GM19328 (cell line): ENCODE measurements at regions not wholly inside any gene's neighbourhood (a gene's known extent, or its start where the extent isn't known, plus 50 kb on each side); places are given as distances from the start of the nearest gene placed in this dataset.
A peak's percentile ranks its signal among the peaks of the same experiment; 100 is the strongest.

Experiments used
- ATAC-seq: cut with Tn5 transposase; IDR thresholded peaks from one replicate; pipeline ENCODE4 v1.9.1; 2021; ENCODE audit warnings: mild to moderate bottlenecking, moderate library complexity; ENCODE audit not compliant: unreplicated experiment

DNA sequence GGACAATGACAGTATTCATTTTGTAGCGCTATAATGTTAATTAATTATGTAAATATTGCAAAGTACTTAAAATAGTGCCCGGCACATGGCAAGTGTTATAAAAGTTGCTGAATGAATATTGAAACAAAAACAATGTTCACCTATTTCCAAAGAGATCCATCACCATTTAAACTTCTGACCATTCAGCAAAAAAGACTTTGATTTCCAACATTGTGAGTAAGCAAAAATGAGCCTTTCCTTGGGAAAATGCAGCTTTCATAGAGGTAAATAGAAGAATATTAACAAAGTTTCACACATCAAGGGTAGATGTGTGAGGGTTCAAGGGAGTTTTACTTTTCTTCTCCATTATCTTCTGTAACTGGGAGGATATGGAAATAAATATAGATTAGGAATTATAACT, 1089.4 kb upstream of the C9orf72 start:
- ATAC-seq: no peak

DNA sequence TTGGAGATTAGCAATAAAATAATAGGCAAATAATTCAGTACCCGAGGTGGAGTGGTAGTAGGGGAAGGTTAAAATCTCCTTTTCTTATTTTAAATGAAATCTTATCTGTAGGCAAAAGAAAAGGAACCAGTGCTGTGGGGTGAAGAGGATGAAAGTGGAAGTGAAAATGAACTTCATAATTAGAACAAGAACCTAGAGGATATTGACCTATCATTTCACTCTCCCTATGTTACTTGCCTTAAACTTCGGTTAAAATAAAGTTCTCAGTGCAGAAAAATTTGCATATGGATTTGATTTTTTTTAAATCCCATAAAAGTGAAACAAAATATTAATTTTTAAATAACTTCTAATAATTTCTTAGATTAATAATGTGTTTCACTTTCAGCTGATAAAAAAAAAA, 1094.9 kb upstream of the C9orf72 start:
- ATAC-seq: peak; percentile 60

DNA sequence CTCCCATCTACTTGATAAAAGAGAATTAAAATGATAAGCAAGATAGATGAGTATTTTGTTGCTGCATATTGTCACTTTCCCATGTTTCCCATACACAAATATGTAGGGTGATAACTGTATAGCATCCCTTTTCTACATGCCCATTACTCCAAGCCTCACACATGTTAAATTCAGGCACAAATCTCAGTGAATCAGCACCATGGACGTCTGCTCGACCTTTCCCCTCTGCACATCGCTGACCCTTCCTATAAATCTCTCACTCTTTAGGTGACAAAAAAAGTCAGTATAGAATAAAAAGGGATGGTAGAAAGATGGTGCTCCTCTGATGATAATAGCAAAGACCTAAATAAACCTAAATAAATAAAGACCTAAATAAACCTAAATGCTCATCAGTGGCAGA, 1097.7 kb upstream of the C9orf72 start:
- no peak for ATAC-seq

DNA sequence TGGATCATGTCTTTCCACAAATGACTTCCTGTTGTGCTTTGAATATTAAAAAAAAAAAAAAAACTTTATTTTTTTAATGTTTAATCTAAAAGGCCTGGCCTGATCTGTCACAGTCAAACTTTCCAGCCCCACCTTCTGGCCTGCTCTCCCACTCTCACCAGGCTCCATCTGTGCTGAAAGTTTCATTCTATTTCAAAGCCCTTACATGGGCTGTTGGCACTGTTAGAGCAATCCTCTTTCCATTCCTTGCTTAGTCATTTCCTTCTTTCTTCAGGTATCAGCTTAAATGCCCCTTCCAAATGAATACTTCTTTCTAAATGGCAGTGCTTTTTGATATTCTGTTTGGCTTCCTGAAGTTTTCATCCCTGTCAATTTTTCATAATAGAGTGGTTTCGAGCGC, 1104.8 kb upstream of the C9orf72 start:
- ATAC-seq: no peak

DNA sequence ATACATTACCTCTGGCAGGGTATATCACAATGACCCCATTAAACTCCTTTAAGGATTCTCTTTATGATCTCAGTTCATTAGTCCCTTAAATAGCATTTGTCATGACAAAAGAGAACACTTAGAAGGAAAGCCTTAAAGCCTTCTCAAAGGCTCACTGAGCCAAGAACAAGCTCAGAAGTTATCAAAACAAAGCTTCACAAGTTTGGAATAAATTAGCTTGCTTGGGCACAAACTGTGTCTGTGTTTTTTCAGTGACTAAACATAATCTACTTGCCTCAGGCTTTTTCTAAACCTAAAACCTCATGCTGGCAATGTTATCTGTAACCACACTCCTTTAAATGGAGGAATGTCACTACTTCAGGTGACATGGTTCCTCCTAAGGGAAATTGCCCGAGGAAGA, 1114.9 kb upstream of the C9orf72 start:
- ATAC-seq: no peak

DNA sequence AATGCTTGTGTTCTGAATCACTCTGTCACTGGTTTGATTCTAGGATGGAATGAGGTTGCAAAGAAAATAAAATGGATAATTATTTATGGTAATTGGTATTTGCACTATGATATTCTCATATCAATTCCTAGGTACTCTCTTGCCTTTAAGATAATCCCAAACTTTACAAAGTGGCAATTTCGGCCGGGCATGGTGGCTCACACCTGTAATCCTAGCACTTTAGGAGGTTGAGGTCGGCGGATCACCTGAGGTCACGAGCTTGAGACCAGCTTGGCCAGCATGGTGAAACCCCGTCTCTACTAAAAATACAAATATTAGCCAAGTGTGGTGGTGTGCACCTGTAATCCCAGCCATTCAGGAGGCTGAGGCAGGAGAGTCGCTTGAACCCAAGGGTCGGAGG, 1118.7 kb upstream of the C9orf72 start:
- ATAC-seq: no peak

DNA sequence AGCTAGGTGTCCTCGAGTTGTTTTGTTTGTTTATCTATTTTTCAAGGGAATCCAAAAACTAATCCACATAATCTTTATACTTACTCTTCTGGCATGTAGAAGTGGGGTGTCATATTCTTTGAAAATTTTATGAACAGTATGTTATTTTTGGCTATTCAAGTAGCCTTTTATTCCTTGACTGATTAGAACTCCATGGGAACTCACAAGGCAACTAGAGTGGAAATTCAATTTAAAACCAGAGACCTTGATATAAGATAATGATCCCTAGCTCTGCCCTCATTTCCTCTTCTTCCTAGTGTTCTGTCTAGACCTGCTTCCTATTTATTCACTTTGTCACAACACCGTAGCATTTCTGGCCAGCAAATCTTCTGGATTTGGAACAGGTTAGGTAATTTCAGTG, 1123.7 kb upstream of the C9orf72 start:
- no peak for ATAC-seq

DNA sequence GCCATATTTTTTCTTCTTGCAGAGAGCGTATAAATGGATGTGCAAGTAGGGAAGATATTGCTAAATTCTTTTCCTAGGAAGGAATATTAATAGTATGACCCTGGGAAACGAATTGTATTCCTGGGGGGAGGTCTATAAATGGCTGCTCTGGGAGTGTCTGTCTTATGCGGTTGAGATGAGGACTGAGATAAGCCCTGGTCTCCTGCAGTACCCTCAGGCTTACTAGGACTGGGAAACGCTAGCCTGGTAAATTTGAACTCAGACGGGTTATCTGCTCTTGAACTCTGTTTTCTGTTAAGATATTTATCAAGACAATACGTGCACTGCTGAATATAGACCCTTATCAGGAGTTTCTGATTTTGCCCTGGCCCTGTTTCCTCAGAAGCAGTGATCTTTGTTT, 1126.4 kb upstream of the C9orf72 start:
- ATAC-seq: no peak

DNA sequence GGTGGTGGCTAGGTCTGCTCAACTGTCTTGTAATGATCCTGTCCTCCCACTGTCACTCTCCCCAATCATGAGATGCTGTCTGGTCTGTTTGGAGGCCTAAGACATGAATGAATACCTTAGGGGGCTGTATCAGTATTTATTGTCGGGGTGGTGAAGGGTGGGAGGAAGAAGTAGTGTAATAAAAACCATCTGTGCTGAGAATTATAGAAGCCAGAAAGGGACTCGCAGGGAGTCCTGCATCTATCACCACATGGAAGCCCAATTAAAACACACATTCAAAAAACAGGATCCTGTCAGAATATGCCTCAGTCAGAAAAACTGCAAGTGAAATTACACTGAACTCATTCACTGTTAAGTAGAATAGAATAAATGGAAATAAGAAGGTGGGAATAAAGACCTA, 1134.3 kb upstream of the C9orf72 start:
- ATAC-seq: no peak

DNA sequence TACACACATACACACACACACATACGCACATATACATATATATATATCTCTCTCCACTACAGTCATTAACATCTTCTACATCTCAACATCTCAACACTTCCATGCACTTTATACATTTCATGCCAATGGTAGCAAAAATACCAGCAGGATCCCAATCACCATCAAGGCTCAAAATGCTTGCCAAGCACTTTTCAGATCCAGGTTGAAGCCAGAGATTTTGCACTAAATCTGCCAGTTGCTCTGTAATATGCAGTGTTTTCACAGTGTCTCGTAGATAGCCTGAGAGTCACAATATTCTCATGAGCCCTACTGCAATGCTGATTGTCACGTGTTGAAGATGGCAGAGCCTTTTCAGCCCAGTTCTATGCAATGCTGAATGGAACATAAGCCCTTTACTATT, 1140.9 kb upstream of the C9orf72 start:
- no peak for ATAC-seq

DNA sequence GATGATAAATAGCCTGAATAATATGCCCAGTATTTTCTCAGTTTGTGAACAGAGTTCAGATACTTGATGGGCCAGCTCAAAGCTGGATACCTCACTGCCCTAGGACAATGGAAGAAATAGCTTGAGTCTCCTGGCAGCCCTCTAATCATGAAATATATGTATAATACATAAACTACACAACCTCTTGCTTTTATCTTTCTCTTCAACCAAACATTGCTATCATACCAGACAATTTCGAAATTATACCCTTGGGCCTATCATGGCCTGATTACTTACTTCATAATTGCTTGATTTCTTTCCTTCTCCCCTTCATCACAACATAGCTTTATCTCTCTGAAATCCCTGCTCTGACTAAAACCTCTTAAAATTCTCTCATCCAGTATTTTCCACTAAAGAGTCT, 1144.9 kb upstream of the C9orf72 start:
- ATAC-seq: no peak

DNA sequence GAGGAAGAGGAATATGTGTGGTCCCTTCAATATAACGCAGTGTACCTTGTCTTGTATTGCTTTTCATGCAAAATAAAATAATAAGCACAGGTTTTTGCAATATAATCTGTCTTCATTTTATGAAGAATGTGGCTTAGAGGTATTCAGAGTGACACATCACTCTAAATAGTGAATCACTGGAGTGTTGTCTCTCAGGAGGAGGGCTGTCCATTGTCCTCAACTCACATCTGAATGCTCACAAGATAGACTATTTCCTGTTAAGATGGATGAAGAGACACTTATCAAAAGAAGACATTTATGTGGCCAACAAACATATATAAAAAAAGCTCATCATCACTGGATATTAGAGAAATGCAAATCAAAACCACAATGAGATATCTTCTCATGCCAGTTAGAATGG, 1147.5 kb upstream of the C9orf72 start:
- ATAC-seq: no peak

DNA sequence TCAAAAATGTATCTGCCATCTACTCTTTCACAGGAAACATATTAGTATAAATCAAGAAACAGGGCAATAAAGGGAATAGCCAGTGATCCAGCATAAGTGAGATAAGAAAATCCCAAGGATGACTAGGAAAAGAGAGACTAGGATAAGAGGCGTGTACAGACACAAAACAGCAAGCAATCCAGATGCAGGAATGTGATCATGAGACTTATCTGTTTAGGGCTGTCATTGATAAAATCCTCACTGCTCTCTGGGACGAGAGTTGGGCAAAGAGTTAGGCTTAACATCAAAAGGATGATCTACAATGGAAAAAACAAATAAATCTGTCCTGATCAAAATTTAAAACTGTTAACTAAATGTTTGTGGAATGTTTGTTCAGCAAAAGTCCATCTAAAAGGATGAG, 1156.8 kb upstream of the C9orf72 start:
- ATAC-seq: no peak

DNA sequence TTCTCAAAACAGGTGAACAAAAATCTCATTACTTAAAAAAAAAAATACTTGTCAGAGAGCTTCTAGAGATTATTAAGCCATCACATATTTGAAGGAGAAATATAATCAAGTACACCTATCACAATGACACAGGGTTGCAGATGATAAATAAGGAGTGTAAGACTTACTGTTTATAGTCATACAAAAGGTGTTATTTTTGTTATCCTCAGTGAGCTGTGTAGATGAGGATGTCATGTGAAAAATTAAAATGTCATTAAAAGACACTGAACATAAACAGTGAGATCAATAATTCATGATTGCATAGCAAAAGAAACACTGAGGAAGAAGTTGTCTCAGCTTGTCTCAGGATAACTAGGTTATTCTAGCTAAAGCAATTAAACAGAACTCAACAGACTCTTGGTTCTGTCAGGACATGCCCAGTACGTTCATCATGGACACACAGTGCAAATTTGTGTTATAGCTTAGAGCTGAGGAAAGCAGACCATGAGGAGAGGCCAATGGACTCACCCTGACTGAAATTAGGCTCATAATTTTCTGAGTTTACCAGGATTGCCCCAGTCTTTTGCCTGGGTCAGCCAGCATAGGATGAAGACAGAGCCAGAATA, 1162.6 kb upstream of the C9orf72 start:
- ATAC-seq: no peak

DNA sequence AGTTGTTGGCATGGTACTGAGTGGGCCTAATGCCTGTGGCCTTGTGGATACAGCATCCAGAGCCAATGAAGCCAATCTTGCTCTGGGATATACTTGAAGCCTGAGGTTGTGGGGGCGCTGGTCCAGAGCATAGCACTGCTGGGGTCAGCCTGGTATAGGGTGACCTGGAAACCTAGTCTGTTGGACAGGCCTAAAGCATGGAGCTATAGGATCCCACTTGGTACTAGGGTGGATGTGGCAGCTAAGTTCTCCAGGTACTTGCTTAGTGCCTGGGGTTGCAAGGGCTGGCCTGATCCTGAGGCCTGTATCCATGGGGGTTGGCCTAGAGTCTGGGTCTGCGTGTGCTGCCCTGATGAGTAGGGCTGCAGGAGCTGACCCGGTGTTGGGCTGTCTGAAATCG, 1168.2 kb upstream of the C9orf72 start:
- ATAC-seq: no peak

DNA sequence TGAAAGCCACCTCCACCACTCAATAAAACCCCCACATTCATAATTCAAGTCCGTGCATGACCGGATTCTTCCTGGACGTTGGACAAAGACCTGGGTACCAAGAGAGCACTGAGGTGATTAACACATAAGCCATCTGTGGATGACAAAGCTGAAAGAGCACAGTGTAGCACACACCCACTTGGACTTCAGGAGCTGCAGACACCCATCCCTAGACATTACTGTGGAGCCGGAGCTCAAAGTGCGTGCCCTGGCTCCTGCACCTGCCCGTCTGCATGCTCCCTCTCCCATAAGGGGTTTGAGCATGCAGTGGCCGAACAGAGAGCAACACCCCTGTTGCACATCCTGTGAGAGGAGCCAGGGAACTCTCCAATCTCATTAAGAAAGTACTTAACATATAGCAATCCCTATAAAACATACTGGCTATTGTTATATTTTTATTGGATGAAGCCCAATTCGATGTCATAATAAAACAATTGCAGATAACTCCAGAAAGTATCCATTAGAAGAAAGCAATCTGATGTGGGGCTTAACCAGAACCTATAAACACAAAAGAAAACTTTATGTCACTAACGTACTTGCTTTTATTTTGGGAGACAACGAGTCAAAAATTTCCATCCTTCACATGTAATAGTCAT, 1174.2 kb upstream of the C9orf72 start:
- no peak for ATAC-seq

DNA sequence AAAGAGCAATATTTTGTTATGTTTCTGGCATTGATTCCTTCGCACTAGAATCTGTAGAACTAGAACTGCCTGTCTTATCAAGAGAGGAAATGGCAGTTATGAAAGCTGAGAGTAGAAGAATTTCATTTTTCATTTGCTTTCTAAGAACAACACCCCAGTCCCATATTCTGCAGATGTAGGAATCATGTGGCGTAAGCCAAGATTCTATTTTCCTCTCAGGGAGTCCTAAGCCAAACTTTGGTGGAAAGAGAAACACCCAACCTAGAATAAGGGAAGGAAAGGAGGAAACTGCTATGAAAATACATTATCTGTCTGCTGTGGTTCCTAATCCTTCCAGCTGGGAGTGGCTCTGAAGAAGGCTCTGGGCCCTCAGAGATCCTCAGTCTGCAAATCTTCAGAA, 1176.9 kb upstream of the C9orf72 start:
- ATAC-seq: no peak

DNA sequence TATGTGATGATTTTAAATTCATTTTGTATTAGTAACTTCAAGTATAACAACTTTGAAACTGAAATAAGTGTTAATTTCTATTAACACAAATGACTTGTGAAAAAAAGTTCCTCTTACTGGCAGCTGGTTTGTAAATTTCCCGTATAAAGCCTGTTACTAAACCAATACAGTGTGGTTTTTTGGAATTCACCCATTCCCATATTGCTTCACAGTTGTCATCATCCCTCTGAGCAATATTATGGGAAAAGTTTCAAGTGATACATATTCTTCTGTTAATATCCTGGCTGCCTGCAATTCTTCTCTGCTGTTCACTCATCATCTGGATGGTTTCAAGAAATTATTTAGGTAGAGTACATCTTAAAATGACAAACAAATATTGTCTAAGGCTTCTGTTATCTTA, 1185.1 kb upstream of the C9orf72 start:
- ATAC-seq: no peak

DNA sequence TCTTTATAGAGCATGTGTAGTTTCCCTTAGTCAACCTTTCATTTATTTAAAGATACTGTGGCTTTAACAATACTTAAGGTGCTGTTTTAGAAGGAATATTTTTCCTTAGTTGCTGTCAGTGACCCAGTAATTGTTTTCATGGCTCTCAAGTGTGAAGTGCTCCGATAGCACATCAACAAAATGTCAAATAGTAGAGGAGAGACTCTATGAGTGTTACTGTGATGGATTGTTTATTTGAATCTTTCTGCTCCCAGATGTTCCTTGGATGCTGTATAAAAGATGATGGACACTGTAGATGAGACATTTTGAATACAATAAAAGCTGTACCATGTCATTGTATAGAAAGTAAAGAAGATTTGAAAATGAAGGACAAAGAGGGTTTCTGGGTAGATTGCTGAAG, 1185.7 kb upstream of the C9orf72 start:
- ATAC-seq: no peak

DNA sequence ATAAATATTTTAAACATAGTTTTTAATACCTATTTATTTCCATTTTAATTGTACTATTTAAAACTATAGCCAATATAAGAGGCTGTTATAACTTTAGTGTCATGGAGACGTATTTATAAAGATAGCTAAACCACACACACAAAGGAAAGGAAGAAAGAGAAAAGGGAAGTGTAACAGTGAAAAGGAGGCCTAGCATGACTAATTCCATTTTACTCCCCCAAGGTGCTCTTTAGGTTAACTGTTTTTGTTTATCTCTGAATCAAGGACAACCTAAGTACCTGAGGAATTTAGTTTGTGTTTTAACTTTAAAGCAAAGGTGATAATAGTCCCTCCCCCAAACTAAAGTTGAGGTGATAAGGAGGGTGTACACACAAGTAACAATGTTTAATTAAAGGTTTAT, 1188.9 kb upstream of the C9orf72 start:
- no peak for ATAC-seq

DNA sequence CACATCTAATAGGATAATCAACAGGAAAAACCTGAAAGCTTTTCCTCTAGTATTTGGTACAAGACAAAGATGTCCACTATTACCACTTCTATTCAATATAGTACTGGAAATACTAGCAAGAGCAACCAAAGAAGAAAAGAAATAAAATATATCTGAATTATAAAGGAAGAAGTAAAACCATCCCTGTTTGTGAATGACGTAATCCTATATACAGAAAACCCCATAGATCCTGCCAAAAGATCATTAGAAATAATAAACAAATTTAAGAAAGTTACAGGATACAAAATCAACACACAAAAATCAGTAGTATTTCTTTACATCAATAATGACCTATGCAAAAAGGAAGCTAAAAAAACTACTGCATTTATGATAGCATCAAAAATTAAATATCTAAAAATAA, 1191.3 kb upstream of the C9orf72 start:
- no peak for ATAC-seq

DNA sequence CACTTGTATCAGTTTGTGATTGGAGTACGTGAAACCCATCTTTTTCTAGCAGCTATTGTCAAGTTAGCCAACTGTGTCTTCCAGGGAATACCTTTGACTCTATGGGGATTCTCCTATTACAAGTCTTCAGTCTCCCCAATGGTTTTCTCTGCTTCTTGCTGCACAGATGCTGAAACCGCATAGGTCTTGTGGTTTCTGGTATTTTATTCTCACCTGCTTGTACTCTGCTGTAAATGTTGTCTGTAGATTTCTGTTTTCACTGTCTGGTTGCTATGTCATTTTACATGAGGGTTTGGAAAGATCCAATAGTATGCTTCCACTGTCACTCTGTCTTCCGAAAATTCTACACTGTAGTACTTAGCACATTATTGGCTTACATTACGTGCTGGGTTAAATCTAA, 1196.9 kb upstream of the C9orf72 start:
- no peak for ATAC-seq

DNA sequence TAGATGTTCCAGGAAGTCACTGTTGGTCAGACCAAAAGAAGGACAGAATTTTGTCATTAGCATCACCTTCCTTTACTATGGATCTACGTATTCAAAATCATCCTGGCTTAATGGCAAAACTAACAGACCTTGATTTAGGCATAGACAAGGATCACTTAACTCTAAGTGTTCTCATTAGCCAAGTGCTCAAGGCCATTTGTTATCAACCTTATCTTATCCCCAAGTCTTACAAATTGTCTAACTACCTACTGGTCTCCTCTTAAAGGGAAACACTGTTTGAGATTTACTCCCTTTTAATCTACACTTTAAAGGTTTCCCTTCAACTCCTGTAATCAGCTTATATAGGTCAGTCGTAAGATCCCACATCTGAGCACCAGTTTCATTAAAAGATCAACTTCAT, 1197.5 kb upstream of the C9orf72 start:
- no peak for ATAC-seq
